DND-41 (cell line): ENCODE measurements at regions not wholly inside any gene's neighbourhood (a gene's known extent, or its start where the extent isn't known, plus 50 kb on each side); places are given as distances from the start of the nearest gene placed in this dataset.

Experiments
- EZH2 ChIP-seq: IDR thresholded peaks from 3 replicates; pipeline ENCODE4 v1.6.1; 2012; ENCODE audit warnings: borderline replicate concordance, low read depth, mild to moderate bottlenecking, moderate library complexity, low read length, inconsistent platforms; ENCODE audit not compliant: severe bottlenecking
- TF ChIP-seq, protein P1 (sequence below): IDR thresholded peaks from 2 replicates; pipeline ENCODE4 v1.5.1; 2012; ENCODE audit warnings: borderline replicate concordance, low read length, moderate library complexity, mild to moderate bottlenecking; ENCODE audit not compliant: poor library complexity, severe bottlenecking; ENCODE audit errors: extremely low read depth

DNA sequence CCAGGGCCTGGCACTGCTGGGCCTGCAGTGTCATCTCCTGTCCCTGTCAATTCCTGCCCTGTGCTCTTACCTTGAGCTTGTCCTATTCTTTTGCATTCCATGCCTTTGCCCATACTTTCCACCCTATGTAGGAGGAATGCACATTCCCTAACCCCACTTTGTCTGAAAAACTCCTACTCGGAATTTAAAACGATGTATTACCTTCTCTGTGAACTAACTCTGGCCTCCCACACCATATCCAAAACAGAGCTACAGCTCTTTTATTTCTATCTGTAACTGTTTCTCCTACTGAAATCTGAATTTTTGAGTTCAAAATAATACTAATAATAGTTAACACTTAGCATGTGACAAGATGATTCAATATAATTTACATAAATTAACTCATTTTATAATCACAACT is 353.7 kb downstream of the FRK start:
- TF ChIP-seq, protein P1, sequence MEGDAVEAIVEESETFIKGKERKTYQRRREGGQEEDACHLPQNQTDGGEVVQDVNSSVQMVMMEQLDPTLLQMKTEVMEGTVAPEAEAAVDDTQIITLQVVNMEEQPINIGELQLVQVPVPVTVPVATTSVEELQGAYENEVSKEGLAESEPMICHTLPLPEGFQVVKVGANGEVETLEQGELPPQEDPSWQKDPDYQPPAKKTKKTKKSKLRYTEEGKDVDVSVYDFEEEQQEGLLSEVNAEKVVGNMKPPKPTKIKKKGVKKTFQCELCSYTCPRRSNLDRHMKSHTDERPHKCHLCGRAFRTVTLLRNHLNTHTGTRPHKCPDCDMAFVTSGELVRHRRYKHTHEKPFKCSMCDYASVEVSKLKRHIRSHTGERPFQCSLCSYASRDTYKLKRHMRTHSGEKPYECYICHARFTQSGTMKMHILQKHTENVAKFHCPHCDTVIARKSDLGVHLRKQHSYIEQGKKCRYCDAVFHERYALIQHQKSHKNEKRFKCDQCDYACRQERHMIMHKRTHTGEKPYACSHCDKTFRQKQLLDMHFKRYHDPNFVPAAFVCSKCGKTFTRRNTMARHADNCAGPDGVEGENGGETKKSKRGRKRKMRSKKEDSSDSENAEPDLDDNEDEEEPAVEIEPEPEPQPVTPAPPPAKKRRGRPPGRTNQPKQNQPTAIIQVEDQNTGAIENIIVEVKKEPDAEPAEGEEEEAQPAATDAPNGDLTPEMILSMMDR: no peak
- TF ChIP-seq EZH2: no peak
